WTC11 (cell line): ENCODE measurements at regions not wholly inside any gene's neighbourhood (a gene's known extent, or its start where the extent isn't known, plus 50 kb on each side); places are given as distances from the start of the nearest gene placed in this dataset.

Source experiments
- ATAC-seq: fragments of 200-7000 bp; cut with Tn5 transposase; 2 replicates; pipeline ENCODE4 v1.10.0; 2021; ENCODE audit warnings: mild to moderate bottlenecking, moderate library complexity
- CTCF ChIA-PET: fragments of 300-600 bp; sonication (Branson Sonifier 250); formaldehyde crosslinking; loops from one replicate; lab custom pipeline; 2021; ENCODE audit warnings: antibody characterized with exemption; lab: Charles Lee
- POLR2A ChIA-PET: fragments of 350-600 bp; sonication (Branson Sonifier 250); formaldehyde crosslinking; loops from one replicate; lab custom pipeline; 2021; ENCODE audit warnings: antibody characterized with exemption; lab: Charles Lee
- DNase-seq: peaks from one replicate; pipeline ENCODE4 v3.0.0; 2021; ENCODE audit warnings: low spot score
- H3K27ac Mint-ChIP-seq: 2 replicates; pipeline ENCODE4 v1.8.0; 2021; ENCODE audit warnings: mixed read lengths
- H3K27me3 Mint-ChIP-seq: 2 replicates; pipeline ENCODE4 v1.8.0; 2021; ENCODE audit warnings: low read depth, mild to moderate bottlenecking, moderate library complexity, mixed read lengths
- H3K36me3 Mint-ChIP-seq: 2 replicates; pipeline ENCODE4 v1.8.0; 2021; ENCODE audit warnings: mixed read lengths
- H3K4me1 Mint-ChIP-seq: 2 replicates; pipeline ENCODE4 v1.8.0; 2022; ENCODE audit warnings: mixed read lengths
- H3K4me3 Mint-ChIP-seq: 2 replicates; pipeline ENCODE4 v1.8.0; 2021; ENCODE audit warnings: mild to moderate bottlenecking, moderate library complexity, mixed read lengths
- H3K9me3 Mint-ChIP-seq: 2 replicates; pipeline ENCODE4 v1.8.0; 2021; ENCODE audit warnings: mixed read lengths
- FOXJ3 ChIP-seq: sonication (generic); formaldehyde crosslinking; IDR thresholded peaks from 2 replicates; pipeline ENCODE4 v1.9.0; 2021; ENCODE audit warnings: missing genetic modification reagents, mild to moderate bottlenecking, borderline replicate concordance
- GABPB1 ChIP-seq: sonication (generic); formaldehyde crosslinking; IDR thresholded peaks from 2 replicates; pipeline ENCODE4 v1.8.1; 2023; ENCODE audit warnings: mild to moderate bottlenecking, missing genetic modification reagents
- NR2C2 ChIP-seq: sonication (generic); formaldehyde crosslinking; IDR thresholded peaks from 2 replicates; pipeline ENCODE4 v1.8.0; 2022; ENCODE audit warnings: mild to moderate bottlenecking, missing genetic modification reagents
- PRRX2 ChIP-seq: fragments of 250-450 bp; sonication (Bioruptor Pico); IDR thresholded peaks from 2 replicates; pipeline ENCODE4 v1.8.0; 2021; ENCODE audit warnings: mild to moderate bottlenecking
- RORB ChIP-seq: fragments of 250-450 bp; sonication (Bioruptor Pico); IDR thresholded peaks from 2 replicates; pipeline ENCODE4 v1.9.0; 2021; ENCODE audit warnings: mild to moderate bottlenecking
- ZNF121 ChIP-seq: sonication (generic); formaldehyde crosslinking; IDR thresholded peaks from 2 replicates; pipeline ENCODE4 v1.8.0; 2023; ENCODE audit warnings: missing genetic modification reagents
- ZNF138 ChIP-seq: sonication (generic); formaldehyde crosslinking; conservative IDR thresholded peaks from 2 replicates; pipeline ENCODE4 v1.8.1; 2022; ENCODE audit warnings: mild to moderate bottlenecking, moderate library complexity, missing genetic modification reagents
- ZNF263 ChIP-seq: sonication (generic); formaldehyde crosslinking; IDR thresholded peaks from 2 replicates; pipeline ENCODE4 v1.8.1; 2022; ENCODE audit warnings: low read depth, mild to moderate bottlenecking, moderate library complexity, missing genetic modification reagents
- ZNF317 ChIP-seq: sonication (generic); formaldehyde crosslinking; IDR thresholded peaks from 2 replicates; pipeline ENCODE4 v1.8.1; 2023; ENCODE audit warnings: low read depth, mild to moderate bottlenecking, moderate library complexity, missing genetic modification reagents, borderline replicate concordance
- ZNF416 ChIP-seq: fragments of 250-450 bp; sonication (Bioruptor Pico); IDR thresholded peaks from 2 replicates; pipeline ENCODE4 v1.9.0; 2021; ENCODE audit warnings: mild to moderate bottlenecking, inconsistent platforms
- ZNF423 ChIP-seq: fragments of 250-450 bp; sonication (Bioruptor Pico); IDR thresholded peaks from 2 replicates; pipeline ENCODE4 v2.1.2; 2022; ENCODE audit warnings: mild to moderate bottlenecking, moderate library complexity
- ZNF671 ChIP-seq: fragments of 250-450 bp; sonication (Bioruptor Pico); IDR thresholded peaks from 2 replicates; pipeline ENCODE4 v1.8.0; 2021; ENCODE audit warnings: mild to moderate bottlenecking
- TF ChIP-seq, protein P1 (sequence below): sonication (generic); formaldehyde crosslinking; conservative IDR thresholded peaks from 2 replicates; pipeline ENCODE4 v1.8.1; 2022; ENCODE audit warnings: mild to moderate bottlenecking, missing genetic modification reagents
- TF ChIP-seq, protein P2 (sequence below): sonication (generic); formaldehyde crosslinking; IDR thresholded peaks from 2 replicates; pipeline ENCODE4 v1.8.0; 2022; ENCODE audit warnings: missing genetic modification reagents
- TF ChIP-seq, protein P3 (sequence below): fragments of 250-450 bp; sonication (Bioruptor Pico); IDR thresholded peaks from 2 replicates; pipeline ENCODE4 v1.9.0; 2021; ENCODE audit warnings: moderate library complexity, mild to moderate bottlenecking, inconsistent platforms, borderline replicate concordance
- TF ChIP-seq, protein P4 (sequence below): sonication (generic); formaldehyde crosslinking; IDR thresholded peaks from 2 replicates; pipeline ENCODE4 v1.8.0; 2022; ENCODE audit warnings: mild to moderate bottlenecking, missing genetic modification reagents
- TF ChIP-seq, protein P5 (sequence below): sonication (generic); formaldehyde crosslinking; IDR thresholded peaks from 2 replicates; pipeline ENCODE4 v1.8.1; 2023; ENCODE audit warnings: mild to moderate bottlenecking, missing genetic modification reagents, moderate library complexity
- TF ChIP-seq, protein P6 (sequence below): fragments of 200-600 bp; IDR thresholded peaks from 2 replicates; pipeline ENCODE4 v1.8.0; 2022; ENCODE audit warnings: antibody characterized with exemption
- TF ChIP-seq, protein P7 (sequence below): sonication (generic); formaldehyde crosslinking; IDR thresholded peaks from 2 replicates; pipeline ENCODE4 v1.8.1; 2022; ENCODE audit warnings: missing genetic modification reagents, borderline replicate concordance
- TF ChIP-seq, protein P8 (sequence below): sonication (generic); formaldehyde crosslinking; IDR thresholded peaks from 2 replicates; pipeline ENCODE4 v1.8.1; 2023; ENCODE audit warnings: mild to moderate bottlenecking, missing genetic modification reagents, moderate library complexity

DNA sequence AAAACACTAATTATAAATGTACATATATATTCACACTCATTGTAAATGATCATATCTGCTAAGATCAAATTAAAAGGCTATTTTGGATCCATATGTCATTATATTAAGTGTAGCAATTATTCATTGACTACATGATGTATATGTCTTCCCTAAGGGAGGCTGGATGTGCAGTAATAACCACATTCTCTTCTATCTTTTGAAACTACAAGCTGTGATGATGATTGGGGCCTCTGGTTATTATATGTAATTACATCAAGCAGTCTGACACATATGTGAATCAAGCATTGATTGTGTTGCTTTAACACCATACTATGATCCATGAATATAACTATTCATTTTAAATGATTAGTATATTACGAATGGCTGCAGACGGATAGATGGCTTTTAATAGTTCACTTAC lies 1973.4 kb downstream of the SUCLG1 start:
- Mint-ChIP-seq H3K27me3 (no peaks in the 10 kb centered on the region), H3K4me3 (no peak overlapping the region), H3K4me1 (no peaks in the 10 kb centered on the region), H3K9me3 (peaks cover 16% of the 10 kb centered on the region), H3K36me3 (no peaks in the 10 kb centered on the region), H3K27ac (no peak overlapping the region)
- no peak for TF ChIP-seq ZNF121 (CRISPR knock-in tag)
- TF ChIP-seq NR2C2: no peak
- TF ChIP-seq, protein P1, sequence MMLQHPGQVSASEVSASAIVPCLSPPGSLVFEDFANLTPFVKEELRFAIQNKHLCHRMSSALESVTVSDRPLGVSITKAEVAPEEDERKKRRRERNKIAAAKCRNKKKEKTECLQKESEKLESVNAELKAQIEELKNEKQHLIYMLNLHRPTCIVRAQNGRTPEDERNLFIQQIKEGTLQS: no peak
- TF ChIP-seq, protein P2, sequence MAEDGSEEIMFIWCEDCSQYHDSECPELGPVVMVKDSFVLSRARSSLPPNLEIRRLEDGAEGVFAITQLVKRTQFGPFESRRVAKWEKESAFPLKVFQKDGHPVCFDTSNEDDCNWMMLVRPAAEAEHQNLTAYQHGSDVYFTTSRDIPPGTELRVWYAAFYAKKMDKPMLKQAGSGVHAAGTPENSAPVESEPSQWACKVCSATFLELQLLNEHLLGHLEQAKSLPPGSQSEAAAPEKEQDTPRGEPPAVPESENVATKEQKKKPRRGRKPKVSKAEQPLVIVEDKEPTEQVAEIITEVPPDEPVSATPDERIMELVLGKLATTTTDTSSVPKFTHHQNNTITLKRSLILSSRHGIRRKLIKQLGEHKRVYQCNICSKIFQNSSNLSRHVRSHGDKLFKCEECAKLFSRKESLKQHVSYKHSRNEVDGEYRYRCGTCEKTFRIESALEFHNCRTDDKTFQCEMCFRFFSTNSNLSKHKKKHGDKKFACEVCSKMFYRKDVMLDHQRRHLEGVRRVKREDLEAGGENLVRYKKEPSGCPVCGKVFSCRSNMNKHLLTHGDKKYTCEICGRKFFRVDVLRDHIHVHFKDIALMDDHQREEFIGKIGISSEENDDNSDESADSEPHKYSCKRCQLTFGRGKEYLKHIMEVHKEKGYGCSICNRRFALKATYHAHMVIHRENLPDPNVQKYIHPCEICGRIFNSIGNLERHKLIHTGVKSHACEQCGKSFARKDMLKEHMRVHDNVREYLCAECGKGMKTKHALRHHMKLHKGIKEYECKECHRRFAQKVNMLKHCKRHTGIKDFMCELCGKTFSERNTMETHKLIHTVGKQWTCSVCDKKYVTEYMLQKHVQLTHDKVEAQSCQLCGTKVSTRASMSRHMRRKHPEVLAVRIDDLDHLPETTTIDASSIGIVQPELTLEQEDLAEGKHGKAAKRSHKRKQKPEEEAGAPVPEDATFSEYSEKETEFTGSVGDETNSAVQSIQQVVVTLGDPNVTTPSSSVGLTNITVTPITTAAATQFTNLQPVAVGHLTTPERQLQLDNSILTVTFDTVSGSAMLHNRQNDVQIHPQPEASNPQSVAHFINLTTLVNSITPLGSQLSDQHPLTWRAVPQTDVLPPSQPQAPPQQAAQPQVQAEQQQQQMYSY (CRISPR knock-in tag): no peak
- ChIA-PET POLR2A (no interaction called here), CTCF (no interaction called here)
- DNase-seq (no peak), ATAC-seq (no peak)

DNA sequence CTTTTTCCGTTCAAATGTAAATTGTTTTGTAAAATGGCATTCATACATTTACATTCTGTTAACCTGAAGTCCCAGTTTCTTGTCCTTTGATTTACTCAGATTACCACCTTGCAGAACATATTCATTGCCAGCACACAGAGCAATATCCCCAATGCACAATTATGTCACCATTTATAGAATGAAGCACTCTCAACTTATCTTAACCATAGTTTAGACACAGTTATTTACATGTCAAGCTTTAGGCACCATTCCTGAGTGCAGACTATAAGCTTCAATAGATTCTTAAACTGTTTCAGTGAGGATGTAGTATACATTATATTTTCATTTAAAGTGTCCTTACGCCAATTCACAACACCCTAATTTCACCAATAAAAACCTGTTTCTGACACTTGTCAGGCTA lies 1977.9 kb downstream of the SUCLG1 start:
- ChIA-PET POLR2A (no interaction called here), CTCF (no interaction called here)
- Mint-ChIP-seq H3K27me3 (no peaks in the 10 kb centered on the region), H3K4me1 (no peaks in the 10 kb centered on the region), H3K36me3 (no peaks in the 10 kb centered on the region), H3K9me3 (peaks cover 13% of the 10 kb centered on the region), H3K4me3 (no peak overlapping the region), H3K27ac (no peak overlapping the region)
- TF ChIP-seq, protein P3, sequence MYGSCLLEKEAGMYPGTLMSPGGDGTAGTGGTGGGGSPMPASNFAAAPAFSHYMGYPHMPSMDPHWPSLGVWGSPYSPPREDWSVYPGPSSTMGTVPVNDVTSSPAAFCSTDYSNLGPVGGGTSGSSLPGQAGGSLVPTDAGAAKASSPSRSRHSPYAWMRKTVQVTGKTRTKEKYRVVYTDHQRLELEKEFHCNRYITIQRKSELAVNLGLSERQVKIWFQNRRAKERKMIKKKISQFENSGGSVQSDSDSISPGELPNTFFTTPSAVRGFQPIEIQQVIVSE (CRISPR knock-in tag): no peak
- TF ChIP-seq ZNF263 (CRISPR knock-in tag) (no peak), ZNF671 (CRISPR knock-in tag) (no peak), PRRX2 (CRISPR knock-in tag) (no peak), ZNF416 (CRISPR knock-in tag) (no peak)
- TF ChIP-seq, protein P4, sequence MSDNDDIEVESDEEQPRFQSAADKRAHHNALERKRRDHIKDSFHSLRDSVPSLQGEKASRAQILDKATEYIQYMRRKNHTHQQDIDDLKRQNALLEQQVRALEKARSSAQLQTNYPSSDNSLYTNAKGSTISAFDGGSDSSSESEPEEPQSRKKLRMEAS (CRISPR knock-in tag): no peak
- TF ChIP-seq, protein P5, sequence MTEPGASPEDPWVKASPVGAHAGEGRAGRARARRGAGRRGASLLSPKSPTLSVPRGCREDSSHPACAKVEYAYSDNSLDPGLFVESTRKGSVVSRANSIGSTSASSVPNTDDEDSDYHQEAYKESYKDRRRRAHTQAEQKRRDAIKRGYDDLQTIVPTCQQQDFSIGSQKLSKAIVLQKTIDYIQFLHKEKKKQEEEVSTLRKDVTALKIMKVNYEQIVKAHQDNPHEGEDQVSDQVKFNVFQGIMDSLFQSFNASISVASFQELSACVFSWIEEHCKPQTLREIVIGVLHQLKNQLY (CRISPR knock-in tag): no peak
- TF ChIP-seq, protein P6, sequence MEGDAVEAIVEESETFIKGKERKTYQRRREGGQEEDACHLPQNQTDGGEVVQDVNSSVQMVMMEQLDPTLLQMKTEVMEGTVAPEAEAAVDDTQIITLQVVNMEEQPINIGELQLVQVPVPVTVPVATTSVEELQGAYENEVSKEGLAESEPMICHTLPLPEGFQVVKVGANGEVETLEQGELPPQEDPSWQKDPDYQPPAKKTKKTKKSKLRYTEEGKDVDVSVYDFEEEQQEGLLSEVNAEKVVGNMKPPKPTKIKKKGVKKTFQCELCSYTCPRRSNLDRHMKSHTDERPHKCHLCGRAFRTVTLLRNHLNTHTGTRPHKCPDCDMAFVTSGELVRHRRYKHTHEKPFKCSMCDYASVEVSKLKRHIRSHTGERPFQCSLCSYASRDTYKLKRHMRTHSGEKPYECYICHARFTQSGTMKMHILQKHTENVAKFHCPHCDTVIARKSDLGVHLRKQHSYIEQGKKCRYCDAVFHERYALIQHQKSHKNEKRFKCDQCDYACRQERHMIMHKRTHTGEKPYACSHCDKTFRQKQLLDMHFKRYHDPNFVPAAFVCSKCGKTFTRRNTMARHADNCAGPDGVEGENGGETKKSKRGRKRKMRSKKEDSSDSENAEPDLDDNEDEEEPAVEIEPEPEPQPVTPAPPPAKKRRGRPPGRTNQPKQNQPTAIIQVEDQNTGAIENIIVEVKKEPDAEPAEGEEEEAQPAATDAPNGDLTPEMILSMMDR: no peak
- ATAC-seq (no peak), DNase-seq (no peak)

DNA sequence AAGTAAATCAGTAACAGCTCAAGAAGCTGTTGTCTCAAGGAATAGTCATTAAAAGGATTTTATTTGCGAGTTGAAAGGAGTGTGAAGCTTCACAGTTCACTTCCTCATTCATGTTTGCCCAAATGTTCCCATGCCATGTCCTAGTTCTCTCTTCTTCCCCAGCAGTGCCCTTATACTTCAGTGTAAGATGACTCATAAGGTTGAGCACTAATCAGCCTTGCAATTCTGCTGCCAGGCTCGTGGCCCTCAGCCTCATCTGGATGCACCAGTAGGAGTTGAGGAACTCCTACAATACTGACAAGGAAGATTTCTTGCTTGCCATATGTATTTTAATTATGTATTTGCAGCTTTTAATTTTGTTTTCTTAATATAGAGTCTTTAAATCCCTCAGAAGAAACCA lies 1980.4 kb downstream of the SUCLG1 start:
- H3K9me3 Mint-ChIP-seq: peaks cover 16% of the 10 kb centered on the region
- CTCF ChIA-PET: no interaction called here
- no peak overlapping the region for H3K4me3 Mint-ChIP-seq
- H3K27me3 Mint-ChIP-seq: no peaks in the 10 kb centered on the region
- H3K36me3 Mint-ChIP-seq: no peaks in the 10 kb centered on the region
- no peak for ATAC-seq
- POLR2A ChIA-PET: no interaction called here
- no peak for DNase-seq
- no peak overlapping the region for H3K27ac Mint-ChIP-seq
- H3K4me1 Mint-ChIP-seq: no peaks in the 10 kb centered on the region
- TF ChIP-seq ZNF416 (CRISPR knock-in tag): no peak
- no peak for TF ChIP-seq RORB (CRISPR knock-in tag)
- TF ChIP-seq, protein P7, sequence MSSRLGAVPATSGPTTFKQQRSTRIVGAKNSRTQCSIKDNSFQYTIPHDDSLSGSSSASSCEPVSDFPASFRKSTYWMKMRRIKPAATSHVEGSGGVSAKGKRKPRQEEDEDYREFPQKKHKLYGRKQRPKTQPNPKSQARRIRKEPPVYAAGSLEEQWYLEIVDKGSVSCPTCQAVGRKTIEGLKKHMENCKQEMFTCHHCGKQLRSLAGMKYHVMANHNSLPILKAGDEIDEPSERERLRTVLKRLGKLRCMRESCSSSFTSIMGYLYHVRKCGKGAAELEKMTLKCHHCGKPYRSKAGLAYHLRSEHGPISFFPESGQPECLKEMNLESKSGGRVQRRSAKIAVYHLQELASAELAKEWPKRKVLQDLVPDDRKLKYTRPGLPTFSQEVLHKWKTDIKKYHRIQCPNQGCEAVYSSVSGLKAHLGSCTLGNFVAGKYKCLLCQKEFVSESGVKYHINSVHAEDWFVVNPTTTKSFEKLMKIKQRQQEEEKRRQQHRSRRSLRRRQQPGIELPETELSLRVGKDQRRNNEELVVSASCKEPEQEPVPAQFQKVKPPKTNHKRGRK: no peak
- TF ChIP-seq, protein P8, sequence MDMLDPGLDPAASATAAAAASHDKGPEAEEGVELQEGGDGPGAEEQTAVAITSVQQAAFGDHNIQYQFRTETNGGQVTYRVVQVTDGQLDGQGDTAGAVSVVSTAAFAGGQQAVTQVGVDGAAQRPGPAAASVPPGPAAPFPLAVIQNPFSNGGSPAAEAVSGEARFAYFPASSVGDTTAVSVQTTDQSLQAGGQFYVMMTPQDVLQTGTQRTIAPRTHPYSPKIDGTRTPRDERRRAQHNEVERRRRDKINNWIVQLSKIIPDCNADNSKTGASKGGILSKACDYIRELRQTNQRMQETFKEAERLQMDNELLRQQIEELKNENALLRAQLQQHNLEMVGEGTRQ (CRISPR knock-in tag): no peak
- TF ChIP-seq ZNF138: no peak
- no peak for TF ChIP-seq ZNF423 (CRISPR knock-in tag)
- no peak for TF ChIP-seq GABPB1
- TF ChIP-seq FOXJ3 (CRISPR knock-in tag): no peak
- TF ChIP-seq ZNF317 (CRISPR knock-in tag): no peak
- TF ChIP-seq, protein P1: no peak
